ENCODE measurements at regions not wholly inside any gene's neighbourhood (a gene's known extent, or its start where the extent isn't known, plus 50 kb on each side); places are given as distances from the start of the nearest gene placed in this dataset.

DNA sequence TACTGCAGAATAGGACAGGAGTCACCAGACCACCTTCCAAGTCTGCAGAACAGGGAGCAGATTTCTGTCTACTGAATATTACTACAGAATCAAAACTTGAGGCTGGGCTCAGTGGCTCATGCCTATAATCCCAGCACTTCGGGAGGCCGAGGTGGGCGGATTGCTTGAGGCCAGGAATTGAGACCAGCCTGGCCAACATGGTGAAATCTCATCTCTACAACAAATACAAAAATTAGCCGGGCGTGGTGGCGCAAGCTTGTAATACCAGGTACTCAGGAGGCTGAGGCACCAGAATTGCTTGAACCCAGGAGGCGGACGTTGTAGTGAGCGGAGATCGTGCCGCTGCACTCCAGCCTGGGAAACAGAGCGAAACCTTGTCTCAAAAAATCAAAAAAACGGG, 710.8 kb upstream of the WWC1 start:
- TF ChIP-seq EZH2phosphoT487 (IDR thresholded peaks at IDR 0.05; ENCODE audit: insufficient read depth, low read depth) (no peak), EZH2 (IDR thresholded peaks at IDR 0.05; ENCODE audit: insufficient read depth, poor library complexity, severe bottlenecking) (no peak)
